SK-N-SH treated with all-trans-retinoic acid at 6 μM for 48 hours (cell line): ENCODE measurements at regions not wholly inside any gene's neighbourhood (a gene's known extent, or its start where the extent isn't known, plus 50 kb on each side); places are given as distances from the start of the nearest gene placed in this dataset.

Experiments
- ARNTL ChIP-seq: fragments of 450-650 bp; formaldehyde crosslinking; IDR thresholded peaks from 2 replicates; pipeline ENCODE4 v1.5.0; 2020; ENCODE audit warnings: low read depth, mild to moderate bottlenecking, moderate library complexity, borderline replicate concordance
- CREB5 ChIP-seq: fragments of 250-450 bp; sonication (Bioruptor Pico); IDR thresholded peaks from 2 replicates; pipeline ENCODE4 v1.5.1; 2020; ENCODE audit warnings: low read depth, mild to moderate bottlenecking, moderate library complexity
- PATZ1 ChIP-seq: fragments of 250-450 bp; sonication (Bioruptor Pico); IDR thresholded peaks from 2 replicates; pipeline ENCODE4 v1.8.0; 2020; ENCODE audit warnings: mild to moderate bottlenecking, moderate library complexity, borderline replicate concordance
- POU6F1 ChIP-seq: fragments of 250-450 bp; sonication (Bioruptor Pico); IDR thresholded peaks from 2 replicates; pipeline ENCODE4 v1.8.0; 2021; ENCODE audit warnings: low read depth, mild to moderate bottlenecking, moderate library complexity, borderline replicate concordance
- RARB ChIP-seq: fragments of 250-450 bp; sonication (Bioruptor Pico); IDR thresholded peaks from 2 replicates; pipeline ENCODE4 v1.8.0; 2021; ENCODE audit warnings: mild to moderate bottlenecking, moderate library complexity
- ZFP30 ChIP-seq: fragments of 450-650 bp; formaldehyde crosslinking; IDR thresholded peaks from 2 replicates; pipeline ENCODE4 v1.5.0; 2022; ENCODE audit warnings: mild to moderate bottlenecking, moderate library complexity

GRCh38 chr15:62644216-62644888, 398.2 kb upstream of the TPM1 start:
- TF ChIP-seq PATZ1 (CRISPR knock-in tag) (no peak), RARB (no peak), ZFP30 (CRISPR knock-in tag) (no peak), CREB5 (no peak), ARNTL (CRISPR knock-in tag) (no peak), POU6F1 (CRISPR knock-in tag) (no peak)
